Renal pelvis (tissue), 1 donor: ENCODE measurements at regions not wholly inside any gene's neighbourhood (a gene's known extent, or its start where the extent isn't known, plus 50 kb on each side); places are given as distances from the start of the nearest gene placed in this dataset.
A peak's percentile ranks its signal among the peaks of the same experiment; 100 is the strongest.
"Not testable (repeated sequence)": the region's sequence is repeated elsewhere in the genome, so short reads cannot be mapped to it uniquely, and the experiment has no call there.

ENCODE experiments used
- DNase-seq: peaks from one replicate; pipeline ENCODE4 v3.0.0-alpha.2; 2013

DNA sequence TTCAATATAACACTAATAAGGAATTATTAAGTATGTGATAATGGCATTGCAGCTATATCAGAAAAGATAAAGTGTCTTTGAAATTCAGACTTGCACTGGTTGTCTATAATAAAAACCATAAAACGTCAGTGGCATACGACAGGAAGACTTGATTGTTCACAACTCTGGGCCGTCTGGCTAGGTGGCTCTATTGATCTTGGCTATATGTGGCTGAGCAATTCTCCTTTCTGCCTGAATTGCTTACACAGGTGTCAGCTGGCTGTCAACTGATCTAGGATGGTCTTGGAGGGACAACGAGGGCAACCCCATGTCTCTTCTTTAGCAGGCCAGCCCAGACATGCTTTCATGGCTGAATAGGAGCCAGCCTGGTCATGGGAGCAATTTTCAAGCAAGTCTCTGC, 359.1 kb downstream of the QKI start:
- no peak for DNase-seq

DNA sequence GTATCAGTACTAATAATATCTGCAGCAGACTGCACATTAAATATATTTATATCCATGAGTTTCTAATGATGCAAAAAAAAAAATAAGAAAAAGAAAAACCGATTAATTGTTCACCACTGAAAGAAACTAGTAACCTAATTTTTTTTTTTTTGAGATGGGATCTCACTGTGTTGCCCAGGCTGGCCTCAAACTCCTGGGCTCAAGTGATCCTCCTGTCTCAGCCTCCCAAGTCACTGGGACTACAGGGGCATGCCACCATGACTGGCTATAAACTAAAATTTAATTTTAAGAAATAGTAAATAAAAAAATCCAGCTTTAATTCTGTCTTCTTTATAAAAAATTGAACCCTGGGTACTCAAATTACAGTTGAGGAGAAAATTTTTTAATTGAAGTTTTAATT, 358.2 kb downstream of the QKI start:
- DNase-seq: no peak

DNA sequence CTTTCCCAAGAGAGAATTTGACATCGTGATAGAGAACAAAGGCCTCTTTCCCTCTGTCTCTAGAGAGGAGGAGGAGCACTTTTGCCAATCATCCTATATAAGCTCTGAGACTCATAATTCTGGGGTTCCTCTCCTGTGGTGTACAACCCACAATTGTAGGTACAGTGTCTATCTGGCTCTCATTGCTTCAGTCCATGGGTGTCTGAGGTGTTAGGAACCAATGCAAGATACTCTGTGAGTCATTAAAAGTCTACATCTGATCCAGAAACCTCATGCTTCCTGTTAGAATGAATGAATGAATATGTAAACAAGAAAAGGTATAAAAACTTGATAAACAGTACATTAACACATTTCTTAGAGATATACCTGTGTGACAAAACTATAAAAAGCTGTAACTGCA, 356.7 kb downstream of the QKI start:
- DNase-seq: no peak

DNA sequence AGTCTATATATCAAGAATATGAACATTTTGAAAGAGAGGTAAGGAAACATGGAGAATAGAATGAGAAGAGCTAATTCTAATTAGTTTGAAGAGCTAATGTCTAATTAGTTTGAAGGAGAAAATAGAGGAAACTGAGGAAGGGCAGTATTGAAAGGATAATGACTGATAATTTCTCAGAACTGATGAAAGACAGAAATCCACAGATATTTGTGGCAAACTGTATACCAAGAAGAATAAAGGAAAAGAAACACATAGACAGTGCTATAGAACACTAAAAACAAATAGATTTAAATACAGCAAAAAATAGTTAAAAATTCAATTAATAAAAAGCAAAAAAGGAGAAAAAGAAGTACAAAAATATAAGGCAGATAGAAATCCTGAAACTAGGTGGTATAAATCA, 354.4 kb downstream of the QKI start:
- DNase-seq: no peak

DNA sequence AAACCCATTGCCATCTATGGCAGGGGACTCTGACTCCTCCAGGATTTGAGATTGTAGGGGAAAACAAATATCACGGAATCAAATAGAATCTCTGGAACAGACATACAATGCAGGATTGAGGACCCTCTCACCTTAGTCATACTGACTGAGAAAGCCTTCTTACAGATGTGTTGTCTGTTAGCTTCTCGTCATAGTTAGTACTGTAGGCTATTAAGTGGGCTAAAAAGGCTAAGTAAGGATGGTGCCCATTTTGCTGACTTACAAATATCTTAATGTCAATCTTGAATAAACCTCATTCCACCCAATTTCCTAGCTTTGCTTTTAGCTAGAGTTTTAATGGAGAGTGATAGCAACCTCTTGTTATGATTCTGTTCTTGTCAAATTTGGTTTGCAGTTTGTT, 352.4 kb downstream of the QKI start:
- DNase-seq: no peak

DNA sequence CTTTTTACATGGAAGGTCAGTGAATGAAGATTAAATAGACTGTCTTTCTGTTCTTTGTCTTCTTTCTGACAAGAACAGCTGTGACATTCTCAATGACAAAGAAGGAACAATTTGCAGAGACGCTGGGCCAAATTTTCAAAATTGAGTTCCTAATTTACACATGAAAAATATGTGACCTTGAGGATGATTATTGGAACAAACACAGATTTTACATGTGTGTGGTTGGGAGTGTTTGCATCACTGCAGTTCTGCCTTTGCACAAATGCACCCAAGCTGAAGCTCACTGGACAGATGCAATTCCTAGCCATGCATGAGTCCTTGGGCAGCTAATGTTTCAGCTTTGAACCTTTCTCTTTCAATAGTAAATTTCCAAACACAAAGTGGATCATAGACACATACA, 350.8 kb downstream of the QKI start:
- no peak for DNase-seq

DNA sequence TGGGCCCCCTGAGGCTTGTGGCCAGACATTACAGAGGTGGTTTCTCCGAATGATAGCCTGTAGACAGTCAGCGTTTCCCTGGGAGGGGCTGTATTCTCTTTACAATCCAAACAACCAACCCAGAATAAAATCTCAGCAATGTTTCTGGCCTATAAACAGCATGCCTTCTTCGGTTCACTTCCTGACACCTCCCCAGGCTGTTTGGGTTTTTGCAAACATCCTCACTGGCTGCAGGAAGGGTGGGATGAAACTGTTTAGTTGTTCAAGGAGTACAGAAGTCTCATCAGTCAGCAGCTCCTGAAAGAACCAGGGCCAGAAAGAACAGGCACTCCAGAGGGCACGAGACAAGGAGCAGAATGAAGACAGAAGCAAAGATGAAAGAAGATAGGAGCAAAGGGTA, 350.0 kb downstream of the QKI start:
- DNase-seq: no peak

DNA sequence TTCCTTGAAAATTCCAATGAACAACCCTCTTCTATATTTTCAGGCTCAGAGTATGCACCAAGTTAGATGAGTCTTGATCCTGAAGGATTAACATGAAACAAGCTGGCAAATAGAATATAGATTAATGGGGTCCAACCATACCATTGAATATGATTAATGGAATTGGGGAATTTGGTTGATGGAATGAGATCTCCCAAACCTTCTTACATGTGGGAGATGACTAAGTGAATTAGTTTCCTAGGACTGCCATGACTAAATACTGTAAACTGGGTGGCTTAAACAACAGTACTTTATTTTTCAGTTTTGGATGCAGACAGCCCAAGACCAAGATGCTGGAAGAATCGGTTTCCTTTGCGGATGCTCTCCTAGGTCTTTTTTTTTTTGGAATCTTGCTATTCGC, 347.0 kb downstream of the QKI start:
- DNase-seq: no peak

DNA sequence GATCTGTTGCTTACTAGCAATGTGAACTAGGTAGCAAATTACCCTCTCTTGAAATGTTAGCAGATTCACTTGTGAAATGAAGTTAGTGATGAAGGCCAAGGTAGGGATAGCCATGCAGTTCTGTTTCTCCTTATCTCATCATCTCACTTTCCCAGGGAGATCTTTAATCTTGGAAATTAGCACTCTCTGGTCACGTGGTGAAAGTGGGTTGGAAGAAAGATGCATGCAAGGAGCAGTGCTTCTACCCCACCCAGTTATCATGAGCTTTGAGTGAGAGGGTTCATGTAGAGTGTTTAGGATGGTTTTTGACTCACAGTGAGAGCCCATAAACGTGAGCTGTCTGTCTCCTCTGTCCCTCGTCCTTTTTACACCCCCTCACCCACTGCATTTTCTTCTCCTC, 346.3 kb downstream of the QKI start:
- no peak for DNase-seq

DNA sequence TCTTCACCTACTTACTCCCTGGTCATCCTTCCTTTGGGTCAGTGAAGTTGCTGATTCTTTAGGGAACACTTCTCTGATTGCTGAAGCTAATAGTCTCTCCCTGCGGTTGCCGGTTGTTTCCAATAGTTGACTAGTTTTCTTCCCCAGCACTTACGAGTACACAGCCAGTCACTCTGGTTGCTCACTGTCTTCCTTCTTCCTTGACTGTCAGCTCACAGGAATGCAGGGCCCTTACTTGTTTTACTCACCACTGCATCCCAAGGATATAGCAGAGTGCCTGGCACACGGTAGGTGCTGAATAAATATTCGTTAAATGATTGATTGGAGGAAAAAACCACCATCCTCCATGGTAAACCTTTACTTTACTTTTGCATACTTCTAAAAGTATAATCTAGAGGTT, 345.0 kb downstream of the QKI start:
- no peak for DNase-seq

DNA sequence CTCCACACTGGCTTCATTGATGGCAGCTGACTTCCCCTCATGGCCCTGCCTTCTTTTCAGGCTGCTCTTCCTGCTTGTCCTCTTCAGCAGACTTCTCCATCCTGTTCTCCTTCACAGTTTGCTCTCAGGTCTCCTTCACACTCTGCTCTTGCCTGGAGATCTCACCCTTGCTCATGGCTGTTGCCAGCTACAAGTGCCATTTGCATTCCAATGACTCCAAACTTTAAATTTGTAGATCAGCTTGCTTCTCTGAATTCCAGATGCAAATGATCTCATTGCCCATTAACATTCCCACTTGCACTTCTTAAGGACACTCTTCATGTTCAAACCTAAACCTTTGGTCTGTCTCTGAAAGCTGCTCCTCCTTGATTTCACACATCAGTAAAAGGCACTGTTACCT, 343.0 kb downstream of the QKI start:
- no peak for DNase-seq

DNA sequence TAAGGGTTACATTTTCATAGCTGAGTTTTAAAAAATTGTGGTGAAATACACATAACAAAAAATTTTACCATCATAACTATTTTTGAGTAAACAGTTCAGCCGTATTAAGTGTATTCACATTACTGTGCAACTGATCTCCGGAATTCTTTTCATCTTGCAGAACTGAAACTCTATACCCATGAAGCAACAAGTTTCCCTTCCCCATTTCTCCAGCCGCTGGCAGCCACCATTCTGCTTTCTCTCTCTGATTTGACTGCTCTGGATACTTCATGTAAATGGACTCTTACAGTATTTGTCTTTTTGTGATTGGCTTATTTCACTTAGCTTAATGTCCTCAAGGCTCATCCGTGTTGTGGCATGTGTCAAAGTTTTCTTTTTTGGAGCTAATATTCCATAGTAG, 341.6 kb downstream of the QKI start:
- DNase-seq: no peak

DNA sequence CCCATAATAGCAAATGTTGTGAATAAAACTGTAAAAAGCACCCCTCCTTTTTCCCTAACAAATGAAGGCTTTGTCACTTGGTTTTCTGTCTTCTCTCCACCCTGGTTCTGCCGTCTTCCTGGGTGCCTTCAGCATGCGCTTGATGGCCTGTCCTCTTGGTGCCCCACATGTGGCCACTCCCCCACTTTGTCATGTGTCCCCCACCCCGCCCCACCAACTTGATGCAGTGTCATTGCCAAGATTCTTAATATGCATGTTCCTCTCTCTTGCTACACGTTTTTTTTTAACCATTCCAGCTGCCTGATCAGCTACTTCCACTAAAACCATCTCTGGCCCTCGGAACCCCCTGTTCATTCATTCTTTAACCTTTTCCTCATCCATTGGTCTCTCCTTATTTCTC, 340.3 kb downstream of the QKI start:
- DNase-seq: no peak

DNA sequence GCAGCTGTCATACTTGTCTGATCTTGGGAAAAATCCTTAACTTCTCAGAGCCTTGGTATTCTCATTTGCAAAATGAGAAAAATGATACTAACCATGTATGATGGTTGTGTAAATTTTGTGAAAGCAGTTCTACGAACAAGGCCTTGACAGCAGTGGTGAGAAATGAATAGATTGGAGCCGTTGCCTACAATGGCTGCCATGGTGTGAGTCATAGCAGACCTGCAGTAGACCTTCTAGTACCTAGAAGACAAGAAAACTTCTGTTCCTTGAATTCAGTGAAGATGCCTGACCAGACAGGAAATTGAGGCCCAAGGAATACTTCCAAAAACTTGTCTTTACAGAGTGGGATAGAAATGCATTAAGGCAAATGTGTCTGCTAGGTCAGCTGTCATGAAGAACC, 338.9 kb downstream of the QKI start:
- DNase-seq: no peak

DNA sequence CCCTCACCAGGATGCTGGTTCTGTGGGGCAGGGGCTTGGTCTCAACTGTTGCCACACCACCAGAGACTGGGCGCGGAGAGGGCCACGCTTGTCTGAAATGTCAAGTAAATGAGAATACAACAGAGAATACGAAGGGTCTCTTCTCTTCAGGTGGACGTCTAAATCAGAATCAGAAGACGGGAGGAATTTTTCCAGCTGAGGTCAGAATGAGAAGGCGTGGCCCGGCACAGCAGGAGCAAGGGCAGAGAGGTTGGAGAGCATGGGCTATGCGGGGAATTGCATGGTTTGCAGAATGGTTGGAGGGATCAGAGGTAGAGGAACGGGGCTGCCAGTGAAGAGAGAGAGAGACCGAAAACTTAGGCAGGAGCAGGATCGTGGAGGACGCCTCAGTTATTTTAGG, 337.9 kb downstream of the QKI start:
- no peak for DNase-seq

DNA sequence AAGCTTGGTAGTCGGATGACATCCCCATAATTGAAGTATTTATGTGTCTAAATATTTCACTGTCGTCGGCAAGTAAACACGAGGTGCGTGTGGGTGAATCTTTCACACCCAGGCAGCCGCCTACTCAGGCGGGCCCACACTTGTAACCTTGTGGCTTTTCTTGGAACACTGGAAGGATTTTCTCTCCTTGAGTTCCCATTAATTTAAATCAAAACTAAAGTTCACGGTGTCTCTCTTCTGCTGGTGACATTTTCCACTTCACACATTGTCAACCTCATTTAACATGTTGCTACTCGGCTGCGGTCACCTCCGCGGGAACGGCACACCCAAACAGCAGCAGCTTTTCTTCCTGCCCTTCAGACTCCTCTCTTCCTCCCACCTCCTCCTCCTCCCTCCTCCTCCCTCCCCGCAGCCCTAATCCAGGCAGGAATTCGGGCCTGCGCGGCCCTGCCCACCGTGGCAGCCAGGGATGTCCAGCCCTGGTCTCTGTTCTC, 336.6 kb downstream of the QKI start:
- DNase-seq: no peak

DNA sequence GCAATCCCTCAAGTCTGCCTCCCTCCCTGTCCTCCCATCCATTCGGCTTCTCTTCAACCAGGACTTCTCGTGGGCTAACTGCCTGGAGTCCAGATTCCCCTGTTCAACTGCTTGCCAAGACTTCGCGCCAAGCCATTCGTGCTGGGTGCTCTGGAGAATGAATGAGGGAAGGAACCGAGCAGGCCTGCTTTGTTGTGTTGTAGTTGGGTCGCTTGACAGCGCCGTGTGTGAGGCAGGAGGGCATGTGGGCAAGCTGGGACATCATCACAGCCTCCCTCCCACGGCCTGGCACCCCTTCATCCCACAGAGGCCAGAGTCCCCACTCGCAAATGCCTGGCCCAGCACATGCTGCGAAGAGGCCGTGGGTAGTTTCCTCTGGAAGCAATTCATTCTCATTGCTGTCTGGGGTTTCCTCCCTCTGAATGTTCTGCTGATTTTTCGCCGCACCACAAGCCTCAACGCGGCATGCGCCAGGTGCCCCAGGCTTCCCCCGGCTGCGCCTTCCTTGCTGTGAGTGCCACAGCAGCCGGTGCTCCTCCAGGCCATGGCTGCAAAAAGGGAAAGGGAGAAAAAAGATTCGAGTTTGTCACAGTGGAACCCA, 336.0 kb downstream of the QKI start:
- no peak for DNase-seq

DNA sequence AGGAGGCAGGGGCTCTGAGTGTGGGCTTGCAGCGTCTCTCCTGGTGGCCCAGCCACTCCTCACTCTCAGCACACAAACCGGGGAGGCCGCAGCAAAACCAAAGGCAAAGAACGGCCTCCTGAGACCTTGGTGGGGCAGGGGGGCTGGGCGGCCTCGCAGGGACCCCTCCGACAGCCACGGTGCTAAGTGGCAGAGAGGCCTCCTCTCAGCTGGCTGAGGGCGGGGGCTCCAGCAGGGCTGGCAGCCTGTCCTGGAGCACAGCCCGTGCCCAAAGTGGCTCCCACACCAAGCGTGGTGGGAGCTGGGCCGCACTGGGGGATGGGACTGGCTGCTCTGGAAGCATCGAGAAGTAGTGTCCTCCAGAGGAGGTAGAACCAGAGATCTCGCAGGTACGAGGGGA, 334.4 kb downstream of the QKI start:
- DNase-seq: no peak

DNA sequence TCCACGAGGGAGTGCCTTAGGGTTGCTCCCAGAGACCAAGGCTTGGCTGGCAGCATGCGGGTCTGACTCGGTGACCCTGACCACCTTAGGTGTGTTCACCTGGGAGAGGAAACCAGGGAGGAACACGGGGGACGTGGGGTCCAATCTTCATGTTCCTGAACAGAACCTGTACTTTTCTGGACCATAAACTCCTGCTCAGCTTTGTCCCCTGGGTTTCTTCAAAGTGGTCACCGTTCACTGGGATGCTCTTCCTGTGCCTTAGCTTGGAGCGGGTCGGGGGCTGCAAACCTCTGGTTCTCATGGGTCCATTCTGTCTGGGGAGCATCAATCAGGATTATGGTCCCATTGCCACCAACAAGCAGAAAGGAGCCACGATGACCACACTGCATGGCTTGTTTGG, 333.5 kb downstream of the QKI start:
- no peak for DNase-seq

DNA sequence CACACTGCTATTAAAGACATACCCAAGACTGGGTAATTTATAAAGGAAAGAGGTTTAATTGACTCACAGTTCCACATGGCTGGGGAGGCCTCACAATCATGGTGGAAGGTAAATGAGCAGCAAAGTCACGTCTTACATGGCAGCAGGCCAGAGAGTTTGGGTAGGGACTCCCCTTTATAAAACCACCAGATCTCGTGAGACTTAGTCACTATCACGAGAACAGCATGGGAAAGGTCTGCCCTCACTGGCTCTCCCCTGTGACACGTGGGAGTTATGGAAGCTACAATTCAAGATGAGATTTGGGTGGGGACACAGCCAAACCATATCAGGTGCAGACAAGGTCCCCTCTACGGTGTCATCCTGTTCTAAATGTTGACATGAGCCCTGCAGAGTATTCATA, 332.5 kb downstream of the QKI start:
- DNase-seq: not testable (repeated sequence)

DNA sequence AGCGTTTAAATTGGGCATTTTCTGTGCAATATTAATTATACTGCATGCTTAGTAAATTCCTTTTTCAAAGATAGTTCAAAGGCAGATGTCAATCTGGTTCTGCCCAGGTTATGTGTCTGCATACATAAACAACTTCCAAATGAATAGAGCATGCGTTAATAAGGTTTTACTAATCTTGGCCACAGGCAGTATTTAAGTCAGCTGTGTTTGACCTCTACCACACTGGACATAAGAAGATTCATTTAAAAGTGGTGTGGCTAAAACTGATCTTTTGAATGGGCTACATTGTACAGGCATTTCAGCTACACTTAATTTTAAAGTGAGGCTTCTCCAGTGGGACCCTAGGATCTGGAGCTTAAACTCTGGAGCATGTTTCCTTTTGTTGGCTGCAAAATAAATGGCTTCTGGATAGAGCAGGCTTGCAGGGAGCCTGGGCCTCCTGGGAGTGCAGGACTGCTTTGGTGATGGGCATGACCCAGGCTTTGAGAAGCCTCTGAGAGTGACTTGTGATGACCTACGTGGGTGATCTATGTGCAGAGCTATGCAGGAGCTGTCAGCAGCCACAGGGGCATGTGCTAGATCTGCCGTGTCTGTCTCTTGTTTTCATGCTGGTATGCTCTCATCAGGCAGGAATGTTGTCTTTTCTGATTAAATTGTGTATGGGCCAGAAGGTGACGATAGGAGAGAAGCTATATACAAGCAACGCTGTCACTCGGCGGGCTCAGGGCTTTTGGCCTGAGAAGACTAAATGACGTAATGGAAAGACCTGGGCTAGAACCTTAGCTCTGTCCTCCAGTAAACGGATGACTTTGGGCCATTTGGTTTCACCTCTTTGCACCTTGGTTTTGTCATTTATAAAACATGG, 331.2 kb downstream of the QKI start:
- DNase-seq: peak; percentile 37

DNA sequence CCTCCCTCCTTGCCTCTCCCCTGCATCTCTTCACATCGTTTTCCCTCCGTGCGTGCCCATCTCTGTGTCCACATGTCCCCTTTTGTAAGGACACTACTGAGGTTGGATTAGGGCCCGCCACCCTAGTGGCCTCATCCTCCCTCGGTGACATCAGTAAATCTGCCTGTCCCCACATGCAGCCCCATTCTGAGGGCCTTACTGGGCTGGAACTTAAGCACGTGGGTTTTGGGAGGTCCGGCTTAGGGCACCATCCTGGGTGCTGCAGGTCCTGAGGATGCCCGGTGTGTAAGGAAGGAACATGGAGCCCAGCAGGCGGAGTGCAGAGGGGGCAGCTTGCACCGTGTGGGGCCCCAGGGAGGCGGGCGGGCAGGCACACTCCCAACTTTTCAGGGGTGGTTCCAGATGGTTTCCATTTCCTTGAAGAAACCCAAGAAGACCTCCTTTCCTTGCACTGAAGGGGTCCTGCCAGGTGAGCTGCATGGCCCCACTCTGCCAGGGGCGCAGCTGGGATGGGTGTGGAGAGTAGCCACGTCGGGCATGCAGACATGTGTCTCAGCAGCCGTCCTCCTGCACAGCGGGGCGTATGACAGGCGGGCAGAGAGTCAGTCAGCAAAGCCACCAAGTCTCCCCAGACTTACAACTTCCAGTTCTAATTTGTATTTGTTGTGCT, 329.9 kb downstream of the QKI start:
- no peak for DNase-seq

DNA sequence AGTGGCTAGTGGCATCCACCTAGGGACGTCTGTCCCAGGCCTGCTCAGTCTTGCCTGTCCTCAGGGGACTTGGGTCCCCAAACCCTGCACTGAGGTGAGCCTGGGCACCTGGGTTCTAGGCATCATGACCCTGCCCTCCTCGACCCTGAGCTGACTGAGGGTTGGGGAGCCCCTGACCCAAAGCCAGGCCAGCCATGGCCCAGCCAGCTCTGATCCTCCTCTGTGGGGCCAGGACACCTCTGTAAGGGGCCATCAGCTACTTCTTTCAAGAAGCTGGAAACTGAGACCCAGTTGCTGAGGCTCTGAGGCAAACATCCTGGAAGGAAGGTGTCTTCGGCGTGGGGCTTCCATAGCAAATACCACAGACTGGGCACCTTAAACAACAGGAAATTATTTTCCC, 329.3 kb downstream of the QKI start:
- DNase-seq: no peak
